ENCODE measurements at regions not wholly inside any gene's neighbourhood (a gene's known extent, or its start where the extent isn't known, plus 50 kb on each side); places are given as distances from the start of the nearest gene placed in this dataset.
"Not testable (repeated sequence)": the region's sequence is repeated elsewhere in the genome, so short reads cannot be mapped to it uniquely, and the experiment has no call there.

- no peak for DNase-seq
These were observed 154.0 kb upstream of the AADAT start for GRCh38 chr4:170243662-170244288.

- no peak for DNase-seq
These were observed 152.7 kb upstream of the AADAT start for GRCh38 chr4:170242471-170242870.

- DNase-seq, result no peak
These were observed 145.0 kb upstream of the AADAT start for GRCh38 chr4:170234800-170235199.

- no peak for DNase-seq
These were observed 141.6 kb upstream of the AADAT start for GRCh38 chr4:170231377-170231776.

- DNase-seq, result no peak
These were observed 140.5 kb upstream of the AADAT start for GRCh38 chr4:170230242-170230641.

- DNase-seq, result no peak
These were observed 139.2 kb upstream of the AADAT start for GRCh38 chr4:170229006-170229405.

GRCh38 chr4:170227928-170228327, 138.2 kb upstream of the AADAT start:
- DNase-seq, result no peak

- no peak for DNase-seq
These were observed 136.5 kb upstream of the AADAT start for GRCh38 chr4:170226288-170226687.

- DNase-seq, result no peak
These were observed 125.0 kb upstream of the AADAT start for GRCh38 chr4:170214731-170215130.

- no peak for DNase-seq
These were observed 124.3 kb upstream of the AADAT start for GRCh38 chr4:170214101-170214500.

GRCh38 chr4:170202721-170203120, 113.0 kb upstream of the AADAT start:
- no peak for DNase-seq

GRCh38 chr4:170198747-170199146, 109.0 kb upstream of the AADAT start:
- DNase-seq, result no peak

- DNase-seq, result not testable (repeated sequence)
These were observed 105.0 kb upstream of the AADAT start for GRCh38 chr4:170194794-170195193.

GRCh38 chr4:170193496-170193895, 103.7 kb upstream of the AADAT start:
- no peak for DNase-seq

GRCh38 chr4:170190265-170190664, 100.5 kb upstream of the AADAT start:
- DNase-seq, result no peak

GRCh38 chr4:170170861-170171260, 81.1 kb upstream of the AADAT start:
- no peak for DNase-seq

- DNase-seq, result no peak
These were observed 79.9 kb upstream of the AADAT start for GRCh38 chr4:170169699-170170098.

- DNase-seq, result no peak
These were observed 77.9 kb upstream of the AADAT start for GRCh38 chr4:170167678-170168077.

- not testable (repeated sequence) for DNase-seq
These were observed 76.4 kb upstream of the AADAT start for GRCh38 chr4:170166193-170166592.

- DNase-seq, result no peak
These were observed 72.7 kb upstream of the AADAT start for GRCh38 chr4:170162416-170162815.

- no peak for DNase-seq
These were observed 67.9 kb upstream of the AADAT start for GRCh38 chr4:170157670-170158069.

- no peak for DNase-seq
These were observed 55.4 kb upstream of the AADAT start for GRCh38 chr4:170145120-170145519.

GRCh38 chr4:170139764-170140163, 50.0 kb upstream of the AADAT start:
- DNase-seq, result no peak
